ENCODE measurements at regions not wholly inside any gene's neighbourhood (a gene's known extent, or its start where the extent isn't known, plus 50 kb on each side); places are given as distances from the start of the nearest gene placed in this dataset.

GRCh38 chr12:18922851-18923250, 184.9 kb downstream of the CAPZA3 start:
- no peaks in the 10 kb centered on the region for H3K9me3 ChIP-seq (ENCODE audit: control extremely low read depth in 1 of 3, control insufficient read depth in 2 of 3, insufficient read depth in 1 of 3, low read length in 2 of 3)
- H3K4me3 ChIP-seq (ENCODE audit: control extremely low read depth in 1 of 5, extremely low read depth in 1 of 5, insufficient read depth in 1 of 5, low read depth in 2 of 5, low read length in 4 of 5), result no peak overlapping the region
- no peaks in the 10 kb centered on the region for H3K79me2 ChIP-seq (ENCODE audit: control insufficient read depth, insufficient read depth, low read length)
- H2AFZ ChIP-seq (ENCODE audit: insufficient read depth, low read depth, low read length, poor library complexity, severe bottlenecking), result no peak overlapping the region
- TF ChIP-seq EZH2 (IDR thresholded peaks at IDR 0.05; ENCODE audit: borderline replicate concordance, insufficient read depth, low read depth, low read length, poor library complexity, severe bottlenecking), result no peak
- TF ChIP-seq CTCF (IDR thresholded peaks at IDR 0.05), result no peak
- no peaks in the 10 kb centered on the region for H3K4me1 ChIP-seq (ENCODE audit: control insufficient read depth in 2 of 2, insufficient read depth in 2 of 2, low read length in 2 of 2)
- H3K36me3 ChIP-seq (replicated peaks in 1 of 2; ENCODE audit: control extremely low read depth in 1 of 2, control insufficient read depth in 1 of 2, extremely low read depth in 1 of 2, insufficient read depth in 2 of 2, low read length in 1 of 2), result no peaks in the 10 kb centered on the region
- intact Hi-C loops (cut with micrococcal nuclease), result no loop called here
- H4K20me1 ChIP-seq (ENCODE audit: control insufficient read depth, insufficient read depth, low read length, poor library complexity, severe bottlenecking), result no peaks in the 10 kb centered on the region
- ATAC-seq (ENCODE audit: low read depth), result no peak
- no peak overlapping the region for H3K27ac ChIP-seq (ENCODE audit: low read length in 2 of 2)
- Mint-ChIP-seq H3K27me3 (no peaks in the 10 kb centered on the region), H3K9me3 (ENCODE audit: insufficient read depth) (peaks cover 3% of the 10 kb centered on the region), H3K4me1 (no peaks in the 10 kb centered on the region), H3K4me3 (no peak overlapping the region), H3K27ac (no peak overlapping the region)
- no peak overlapping the region for H3K9ac ChIP-seq (ENCODE audit: low read length)
- CTCF ChIA-PET, result no interaction called here
- DNase-seq, result no peak
- H3K27me3 ChIP-seq (replicated peaks in 1 of 4; ENCODE audit: control extremely low read depth in 1 of 4, control insufficient read depth in 3 of 4, insufficient read depth in 4 of 4, low read length in 3 of 4), result no peaks in the 10 kb centered on the region
- WGBS (ENCODE audit: insufficient coverage), result 81% methylated on average over 3 of the region's 4 CpGs
- no peak overlapping the region for H3K4me2 ChIP-seq (replicated peaks; ENCODE audit: low read depth, low read length, poor library complexity, severe bottlenecking)
- POLR2A ChIA-PET, result no interaction called here

GRCh38 chr12:18923721-18924120, 185.8 kb downstream of the CAPZA3 start:
- ChIA-PET CTCF (no interaction called here), POLR2A (no interaction called here)
- DNase-seq (no peak), ATAC-seq (ENCODE audit: low read depth) (no peak)
- H3K4me3 ChIP-seq (ENCODE audit: control extremely low read depth in 1 of 5, extremely low read depth in 1 of 5, insufficient read depth in 1 of 5, low read depth in 2 of 5, low read length in 4 of 5), result no peak overlapping the region
- no peak overlapping the region for H3K9ac ChIP-seq (ENCODE audit: low read length)
- WGBS (ENCODE audit: insufficient coverage), result 29% methylated on average over 1 of the region's 3 CpGs
- H3K27me3 ChIP-seq (replicated peaks in 1 of 4; ENCODE audit: control extremely low read depth in 1 of 4, control insufficient read depth in 3 of 4, insufficient read depth in 4 of 4, low read length in 3 of 4), result no peaks in the 10 kb centered on the region
- H3K4me2 ChIP-seq (replicated peaks; ENCODE audit: low read depth, low read length, poor library complexity, severe bottlenecking), result no peak overlapping the region
- H3K4me3 Mint-ChIP-seq, result no peak overlapping the region
- no peak overlapping the region for H3K27ac Mint-ChIP-seq
- intact Hi-C loops (cut with micrococcal nuclease), result no loop called here
- no peaks in the 10 kb centered on the region for H4K20me1 ChIP-seq (ENCODE audit: control insufficient read depth, insufficient read depth, low read length, poor library complexity, severe bottlenecking)
- H3K27me3 Mint-ChIP-seq, result no peaks in the 10 kb centered on the region
- no peak overlapping the region for H3K27ac ChIP-seq (ENCODE audit: low read length in 2 of 2)
- TF ChIP-seq CTCF (IDR thresholded peaks at IDR 0.05) (no peak), EZH2 (IDR thresholded peaks at IDR 0.05; ENCODE audit: borderline replicate concordance, insufficient read depth, low read depth, low read length, poor library complexity, severe bottlenecking) (no peak)
- H3K9me3 Mint-ChIP-seq (ENCODE audit: insufficient read depth), result peaks cover 5% of the 10 kb centered on the region
- H3K9me3 ChIP-seq (ENCODE audit: control extremely low read depth in 1 of 3, control insufficient read depth in 2 of 3, insufficient read depth in 1 of 3, low read length in 2 of 3), result no peaks in the 10 kb centered on the region
- no peaks in the 10 kb centered on the region for H3K79me2 ChIP-seq (ENCODE audit: control insufficient read depth, insufficient read depth, low read length)
- no peaks in the 10 kb centered on the region for H3K4me1 ChIP-seq (ENCODE audit: control insufficient read depth in 2 of 2, insufficient read depth in 2 of 2, low read length in 2 of 2)
- no peak overlapping the region for H2AFZ ChIP-seq (ENCODE audit: insufficient read depth, low read depth, low read length, poor library complexity, severe bottlenecking)
- H3K4me1 Mint-ChIP-seq, result no peaks in the 10 kb centered on the region
- H3K36me3 ChIP-seq (replicated peaks in 1 of 2; ENCODE audit: control extremely low read depth in 1 of 2, control insufficient read depth in 1 of 2, extremely low read depth in 1 of 2, insufficient read depth in 2 of 2, low read length in 1 of 2), result no peaks in the 10 kb centered on the region

Measured in B cell (primary cell).